Common myeloid progenitor, CD34-positive (primary cell): ENCODE measurements at regions not wholly inside any gene's neighbourhood (a gene's known extent, or its start where the extent isn't known, plus 50 kb on each side); places are given as distances from the start of the nearest gene placed in this dataset.

Experiments
- CTCF ChIA-PET: fragments of 350-600 bp; sonication (Branson Sonifier 250); formaldehyde crosslinking; loops from one replicate; lab custom pipeline; 2021; ENCODE audit warnings: antibody characterized with exemption; lab: Charles Lee
- POLR2A ChIA-PET: fragments of 350-600 bp; sonication (Branson Sonifier 250); formaldehyde crosslinking; loops from one replicate; lab custom pipeline; 2021; ENCODE audit warnings: antibody characterized with exemption; lab: Charles Lee
- DNase-seq, 3 donors: peaks; one replicate each; pipeline versions ENCODE4 v3.0.0 to v3.0.0-alpha.2; 2013
- H3K27ac ChIP-seq, 2 experiments: 1 replicate in 1 of 2; 2 replicates in 1 of 2; pipeline ENCODE4 v1.7.0; 2013; ENCODE audit warnings: inconsistent platforms in 2 of 2, low read length in 2 of 2, mild to moderate bottlenecking in 2 of 2, low read depth in 1 of 2, moderate library complexity in 1 of 2; ENCODE audit not compliant: severe bottlenecking in 2 of 2, insufficient read depth in 1 of 2, poor library complexity in 1 of 2
- H3K27me3 ChIP-seq, 5 experiments: replicated peaks in 2 of 5; 1 replicate in 3 of 5; 2 replicates in 2 of 5; pipeline versions ENCODE4 v1.6.1 to v1.7.0; 2013; ENCODE audit warnings: low read length in 4 of 5, mild to moderate bottlenecking in 2 of 5, moderate library complexity in 2 of 5, inconsistent platforms in 1 of 5; ENCODE audit not compliant: insufficient read depth in 5 of 5, control insufficient read depth in 4 of 5
- H3K36me3 ChIP-seq, 4 experiments: 1 replicate in 2 of 4; 2 replicates in 2 of 4; pipeline versions ENCODE4 v1.6.1 to v1.7.0; 2013; ENCODE audit warnings: low read length in 3 of 4, control low read depth in 1 of 4, mild to moderate bottlenecking in 1 of 4; ENCODE audit not compliant: control insufficient read depth in 4 of 4, insufficient read depth in 4 of 4
- H3K4me1 ChIP-seq, 4 experiments: 1 replicate in 3 of 4; 2 replicates in 1 of 4; pipeline versions ENCODE4 v1.6.1 to v1.7.1; 2013; ENCODE audit warnings: low read length in 3 of 4, mild to moderate bottlenecking in 3 of 4, control low read depth in 1 of 4, inconsistent platforms in 1 of 4, moderate library complexity in 1 of 4; ENCODE audit not compliant: control insufficient read depth in 4 of 4, insufficient read depth in 4 of 4; ENCODE audit errors: control extremely low read depth in 1 of 4
- H3K4me3 ChIP-seq, 7 experiments: 1 replicate in 4 of 7; 2 replicates in 3 of 7; pipeline versions ENCODE4 v1.5.1 to v1.7.0; 2013; ENCODE audit warnings: mild to moderate bottlenecking in 7 of 7, low read length in 6 of 7, moderate library complexity in 6 of 7, inconsistent platforms in 2 of 7, low read depth in 2 of 7, control low read depth in 1 of 7; ENCODE audit not compliant: insufficient read depth in 4 of 7, control insufficient read depth in 1 of 7; ENCODE audit errors: extremely low read depth in 1 of 7
- H3K9me3 ChIP-seq, 5 experiments: 1 replicate in 4 of 5; 2 replicates in 1 of 5; pipeline versions ENCODE4 v1.6.1 to v1.7.1; 2013; ENCODE audit warnings: low read length in 4 of 5, mild to moderate bottlenecking in 2 of 5, inconsistent platforms in 1 of 5, low read depth in 1 of 5, moderate library complexity in 1 of 5; ENCODE audit not compliant: control insufficient read depth in 4 of 5, insufficient read depth in 2 of 5; ENCODE audit errors: control extremely low read depth in 1 of 5
- WGBS: methylation state at CpG from one replicate; pipeline ENCODE4 v1.1.5; 2013; ENCODE audit not compliant: insufficient coverage; 5-methylcytosine and 5-hydroxymethylcytosine counted together

- WGBS, result no CpG with 5 or more reads among the region's 3 CpGs
- ChIA-PET POLR2A (no interaction called here), CTCF (no interaction called here)
- Histone ChIP-seq H3K36me3 (no peaks in the 10 kb centered on the region), H3K4me1 (no peaks in the 10 kb centered on the region), H3K4me3 (no peak overlapping the region), H3K9me3 (peaks cover 0 to 8% (median 3%) of the 10 kb centered on the region in 5 experiments), H3K27ac (no peak overlapping the region), H3K27me3 (no peaks in the 10 kb centered on the region)
- DNase-seq, result no peak
Observed at GRCh38 chr6:132054525-132054924, 103.4 kb upstream of the CCN2 start.

GRCh38 chr6:132053511-132053910 is 102.3 kb upstream of the CCN2 start:
- CTCF ChIA-PET, result no interaction called here
- peaks cover 0 to 8% (median 3%) of the 10 kb centered on the region in 5 experiments for H3K9me3 ChIP-seq
- no peaks in the 10 kb centered on the region for H3K36me3 ChIP-seq
- POLR2A ChIA-PET, result no interaction called here
- H3K27ac ChIP-seq, result no peak overlapping the region
- no peak for DNase-seq
- WGBS, result no CpG with 5 or more reads among the region's 2 CpGs
- H3K4me3 ChIP-seq, result no peak overlapping the region
- no peaks in the 10 kb centered on the region for H3K4me1 ChIP-seq
- H3K27me3 ChIP-seq, result no peaks in the 10 kb centered on the region

- Histone ChIP-seq H3K36me3 (no peaks in the 10 kb centered on the region), H3K27me3 (no peaks in the 10 kb centered on the region), H3K4me3 (no peak overlapping the region), H3K27ac (no peak overlapping the region), H3K9me3 (peaks cover 0 to 6% (median 2%) of the 10 kb centered on the region in 5 experiments), H3K4me1 (no peaks in the 10 kb centered on the region)
- CTCF ChIA-PET, result no interaction called here
- POLR2A ChIA-PET, result no interaction called here
- 88% methylated on average over 1 of the region's 1 CpG for WGBS
- DNase-seq, result no peak
Observed at GRCh38 chr6:132052096-132052495, 100.9 kb upstream of the CCN2 start.

GRCh38 chr6:132045877-132046276 is 94.7 kb upstream of the CCN2 start:
- H3K4me1 ChIP-seq, result no peaks in the 10 kb centered on the region
- H3K9me3 ChIP-seq, result no peaks in the 10 kb centered on the region
- ChIA-PET POLR2A (no interaction called here), CTCF (no interaction called here)
- H3K36me3 ChIP-seq, result no peaks in the 10 kb centered on the region
- DNase-seq, result no peak
- no peak overlapping the region for H3K4me3 ChIP-seq
- no CpG with 5 or more reads among the region's 1 CpG for WGBS
- H3K27me3 ChIP-seq, result no peaks in the 10 kb centered on the region
- no peak overlapping the region for H3K27ac ChIP-seq

GRCh38 chr6:132043148-132043547 is 92.0 kb upstream of the CCN2 start:
- Histone ChIP-seq H3K27me3 (no peaks in the 10 kb centered on the region), H3K27ac (no peak overlapping the region), H3K4me3 (no peak overlapping the region), H3K4me1 (no peaks in the 10 kb centered on the region), H3K36me3 (no peaks in the 10 kb centered on the region), H3K9me3 (no peaks in the 10 kb centered on the region)
- no peak for DNase-seq
- CTCF ChIA-PET, result no interaction called here
- WGBS, result 97% methylated on average over 5 of the region's 5 CpGs
- POLR2A ChIA-PET, result no interaction called here

- Histone ChIP-seq H3K27ac (no peak overlapping the region), H3K36me3 (no peaks in the 10 kb centered on the region), H3K27me3 (no peaks in the 10 kb centered on the region), H3K4me3 (no peak overlapping the region), H3K4me1 (no peaks in the 10 kb centered on the region), H3K9me3 (no peaks in the 10 kb centered on the region)
- WGBS, result 83% methylated on average over 1 of the region's 3 CpGs
- DNase-seq, result no peak
- ChIA-PET CTCF (no interaction called here), POLR2A (no interaction called here)
Observed at GRCh38 chr6:132041706-132042105, 90.5 kb upstream of the CCN2 start.

- H3K9me3 ChIP-seq, result no peaks in the 10 kb centered on the region
- WGBS, result 100% methylated on average over 1 of the region's 1 CpG
- no peak overlapping the region for H3K4me3 ChIP-seq
- no peak for DNase-seq
- ChIA-PET CTCF (no interaction called here), POLR2A (interaction anchor here (0.7 kb wide), 1 partner anchor 377 kb away, joined by 4 read pairs; no protein-coding TSS in a partner anchor)
- H3K4me1 ChIP-seq, result no peaks in the 10 kb centered on the region
- no peaks in the 10 kb centered on the region for H3K36me3 ChIP-seq
- no peak overlapping the region for H3K27ac ChIP-seq
- H3K27me3 ChIP-seq, result peaks cover 0 to 2% (median 0%) of the 10 kb centered on the region in 5 experiments
Observed at GRCh38 chr6:132028029-132028428, 76.9 kb upstream of the CCN2 start.
